HL-60 (cell line): ENCODE measurements at regions not wholly inside any gene's neighbourhood (a gene's known extent, or its start where the extent isn't known, plus 50 kb on each side); places are given as distances from the start of the nearest gene placed in this dataset.
A peak's percentile ranks its signal among the peaks of the same experiment; 100 is the strongest.

Source experiments
- DNase-seq, 2 experiments: peaks; one replicate each; pipeline ENCODE4 v3.0.0-alpha.2; 2010 to 2020; ENCODE audit warnings: low read depth in 1 of 2, low spot score in 1 of 2
- H3K27ac ChIP-seq: fragments of 250-450 bp; sonication (Bioruptor Pico); replicated peaks from 2 replicates; pipeline ENCODE4 v1.5.1; 2020; ENCODE audit warnings: mild to moderate bottlenecking, moderate library complexity
- H3K27me3 ChIP-seq: fragments of 250-450 bp; sonication (Bioruptor Pico); 2 replicates; pipeline ENCODE4 v1.5.1; 2021; ENCODE audit warnings: mild to moderate bottlenecking, moderate library complexity; ENCODE audit not compliant: insufficient read depth, poor library complexity, severe bottlenecking
- H3K4me3 ChIP-seq: replicated peaks from 2 replicates; pipeline ENCODE4 v1.5.1; 2011; ENCODE audit warnings: mild to moderate bottlenecking, control low read depth, low read length; ENCODE audit not compliant: insufficient read depth
- GABPA ChIP-seq: IDR thresholded peaks from 2 replicates; pipeline ENCODE4 v1.6.1; 2012; ENCODE audit warnings: low read depth
- POLR2AphosphoS5 ChIP-seq: IDR thresholded peaks from 2 replicates; pipeline ENCODE4 v1.6.1; 2012; ENCODE audit warnings: low read depth
- SPI1 ChIP-seq: IDR thresholded peaks from 2 replicates; pipeline ENCODE4 v1.6.1; 2012; ENCODE audit warnings: low read depth, mild to moderate bottlenecking, borderline replicate concordance
- TF ChIP-seq, protein P1 (sequence below): IDR thresholded peaks from one replicate; pipeline ENCODE4 v1.5.1; 2011; ENCODE audit warnings: low read length, control low read depth, inconsistent platforms; ENCODE audit not compliant: insufficient read depth
- TF ChIP-seq, protein P2 (sequence below): IDR thresholded peaks from 2 replicates; pipeline ENCODE4 v1.6.1; 2012; ENCODE audit warnings: low read depth; ENCODE audit not compliant: insufficient replicate concordance

DNA sequence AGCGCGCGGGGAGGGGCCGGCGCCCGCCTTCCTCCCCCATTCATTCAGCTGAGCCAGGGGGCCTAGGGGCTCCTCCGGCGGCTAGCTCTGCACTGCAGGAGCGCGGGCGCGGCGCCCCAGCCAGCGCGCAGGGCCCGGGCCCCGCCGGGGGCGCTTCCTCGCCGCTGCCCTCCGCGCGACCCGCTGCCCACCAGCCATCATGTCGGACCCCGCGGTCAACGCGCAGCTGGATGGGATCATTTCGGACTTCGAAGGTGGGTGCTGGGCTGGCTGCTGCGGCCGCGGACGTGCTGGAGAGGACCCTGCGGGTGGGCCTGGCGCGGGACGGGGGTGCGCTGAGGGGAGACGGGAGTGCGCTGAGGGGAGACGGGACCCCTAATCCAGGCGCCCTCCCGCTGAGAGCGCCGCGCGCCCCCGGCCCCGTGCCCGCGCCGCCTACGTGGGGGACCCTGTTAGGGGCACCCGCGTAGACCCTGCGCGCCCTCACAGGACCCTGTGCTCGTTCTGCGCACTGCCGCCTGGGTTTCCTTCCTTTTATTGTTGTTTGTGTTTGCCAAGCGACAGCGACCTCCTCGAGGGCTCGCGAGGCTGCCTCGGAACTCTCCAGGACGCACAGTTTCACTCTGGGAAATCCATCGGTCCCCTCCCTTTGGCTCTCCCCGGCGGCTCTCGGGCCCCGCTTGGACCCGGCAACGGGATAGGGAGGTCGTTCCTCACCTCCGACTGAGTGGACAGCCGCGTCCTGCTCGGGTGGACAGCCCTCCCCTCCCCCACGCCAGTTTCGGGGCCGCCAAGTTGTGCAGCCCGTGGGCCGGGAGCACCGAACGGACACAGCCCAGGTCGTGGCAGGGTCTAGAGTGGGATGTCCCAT lies 232.8 kb downstream of the SEC14L1 start:
- Histone ChIP-seq H3K27ac (no peak overlapping the region), H3K27me3 (no peaks in the 10 kb centered on the region), H3K4me3 (peak overlapping the region; percentile 32; the same call in 1 of the 2 replicates)
- DNase-seq, result no peak
- TF ChIP-seq, protein P1, sequence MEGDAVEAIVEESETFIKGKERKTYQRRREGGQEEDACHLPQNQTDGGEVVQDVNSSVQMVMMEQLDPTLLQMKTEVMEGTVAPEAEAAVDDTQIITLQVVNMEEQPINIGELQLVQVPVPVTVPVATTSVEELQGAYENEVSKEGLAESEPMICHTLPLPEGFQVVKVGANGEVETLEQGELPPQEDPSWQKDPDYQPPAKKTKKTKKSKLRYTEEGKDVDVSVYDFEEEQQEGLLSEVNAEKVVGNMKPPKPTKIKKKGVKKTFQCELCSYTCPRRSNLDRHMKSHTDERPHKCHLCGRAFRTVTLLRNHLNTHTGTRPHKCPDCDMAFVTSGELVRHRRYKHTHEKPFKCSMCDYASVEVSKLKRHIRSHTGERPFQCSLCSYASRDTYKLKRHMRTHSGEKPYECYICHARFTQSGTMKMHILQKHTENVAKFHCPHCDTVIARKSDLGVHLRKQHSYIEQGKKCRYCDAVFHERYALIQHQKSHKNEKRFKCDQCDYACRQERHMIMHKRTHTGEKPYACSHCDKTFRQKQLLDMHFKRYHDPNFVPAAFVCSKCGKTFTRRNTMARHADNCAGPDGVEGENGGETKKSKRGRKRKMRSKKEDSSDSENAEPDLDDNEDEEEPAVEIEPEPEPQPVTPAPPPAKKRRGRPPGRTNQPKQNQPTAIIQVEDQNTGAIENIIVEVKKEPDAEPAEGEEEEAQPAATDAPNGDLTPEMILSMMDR, result no peak
- TF ChIP-seq, protein P2, sequence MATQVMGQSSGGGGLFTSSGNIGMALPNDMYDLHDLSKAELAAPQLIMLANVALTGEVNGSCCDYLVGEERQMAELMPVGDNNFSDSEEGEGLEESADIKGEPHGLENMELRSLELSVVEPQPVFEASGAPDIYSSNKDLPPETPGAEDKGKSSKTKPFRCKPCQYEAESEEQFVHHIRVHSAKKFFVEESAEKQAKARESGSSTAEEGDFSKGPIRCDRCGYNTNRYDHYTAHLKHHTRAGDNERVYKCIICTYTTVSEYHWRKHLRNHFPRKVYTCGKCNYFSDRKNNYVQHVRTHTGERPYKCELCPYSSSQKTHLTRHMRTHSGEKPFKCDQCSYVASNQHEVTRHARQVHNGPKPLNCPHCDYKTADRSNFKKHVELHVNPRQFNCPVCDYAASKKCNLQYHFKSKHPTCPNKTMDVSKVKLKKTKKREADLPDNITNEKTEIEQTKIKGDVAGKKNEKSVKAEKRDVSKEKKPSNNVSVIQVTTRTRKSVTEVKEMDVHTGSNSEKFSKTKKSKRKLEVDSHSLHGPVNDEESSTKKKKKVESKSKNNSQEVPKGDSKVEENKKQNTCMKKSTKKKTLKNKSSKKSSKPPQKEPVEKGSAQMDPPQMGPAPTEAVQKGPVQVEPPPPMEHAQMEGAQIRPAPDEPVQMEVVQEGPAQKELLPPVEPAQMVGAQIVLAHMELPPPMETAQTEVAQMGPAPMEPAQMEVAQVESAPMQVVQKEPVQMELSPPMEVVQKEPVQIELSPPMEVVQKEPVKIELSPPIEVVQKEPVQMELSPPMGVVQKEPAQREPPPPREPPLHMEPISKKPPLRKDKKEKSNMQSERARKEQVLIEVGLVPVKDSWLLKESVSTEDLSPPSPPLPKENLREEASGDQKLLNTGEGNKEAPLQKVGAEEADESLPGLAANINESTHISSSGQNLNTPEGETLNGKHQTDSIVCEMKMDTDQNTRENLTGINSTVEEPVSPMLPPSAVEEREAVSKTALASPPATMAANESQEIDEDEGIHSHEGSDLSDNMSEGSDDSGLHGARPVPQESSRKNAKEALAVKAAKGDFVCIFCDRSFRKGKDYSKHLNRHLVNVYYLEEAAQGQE, result no peak
- no peak for TF ChIP-seq GABPA
- TF ChIP-seq POLR2AphosphoS5, result no peak
- TF ChIP-seq SPI1, result no peak

DNA sequence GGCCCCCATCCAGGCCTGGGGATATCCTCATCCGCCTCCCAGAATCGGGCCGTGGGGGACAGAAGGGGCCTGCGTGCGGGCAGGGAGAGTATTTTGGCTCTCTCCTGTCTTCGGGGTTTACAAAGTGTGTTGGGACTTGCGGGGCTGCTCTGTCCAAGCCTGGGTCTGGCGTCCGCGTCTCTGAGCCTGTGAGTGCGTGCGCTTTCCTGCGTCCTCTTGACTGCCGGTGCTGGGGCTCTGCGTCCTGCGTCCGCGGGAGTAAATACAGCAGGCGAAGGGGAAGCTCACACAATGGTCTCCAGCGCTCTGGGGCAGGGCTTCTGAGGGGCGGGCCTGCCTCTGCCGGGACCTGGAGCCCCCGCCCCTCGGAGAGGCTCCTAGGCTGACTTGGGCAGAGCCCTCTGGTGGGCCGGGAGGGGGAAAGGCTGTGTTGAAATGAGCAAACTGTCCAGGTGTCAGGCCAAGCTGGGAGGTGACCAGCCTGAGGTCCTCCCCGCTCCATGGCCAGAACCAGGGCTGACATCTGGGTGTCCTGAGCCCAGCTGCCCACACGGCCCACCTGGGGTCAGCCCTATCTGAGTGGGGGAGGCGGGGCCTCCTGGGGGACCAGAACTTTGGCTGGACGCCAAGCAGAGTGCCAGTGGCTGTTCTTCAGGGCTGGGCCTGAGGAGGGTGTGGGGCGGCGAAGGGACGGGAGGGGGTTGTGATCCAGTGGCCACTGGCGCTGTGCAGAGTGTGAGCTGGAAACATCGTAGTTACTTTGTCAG lies 233.6 kb downstream of the SEC14L1 start:
- H3K27me3 ChIP-seq, result no peaks in the 10 kb centered on the region
- H3K27ac ChIP-seq, result no peak overlapping the region
- H3K4me3 ChIP-seq, result no peak overlapping the region
- TF ChIP-seq POLR2AphosphoS5, result no peak
- TF ChIP-seq GABPA, result no peak
- TF ChIP-seq, protein P1, result no peak
- TF ChIP-seq, protein P2, result no peak
- no peak for TF ChIP-seq SPI1
- DNase-seq, result no peak

DNA sequence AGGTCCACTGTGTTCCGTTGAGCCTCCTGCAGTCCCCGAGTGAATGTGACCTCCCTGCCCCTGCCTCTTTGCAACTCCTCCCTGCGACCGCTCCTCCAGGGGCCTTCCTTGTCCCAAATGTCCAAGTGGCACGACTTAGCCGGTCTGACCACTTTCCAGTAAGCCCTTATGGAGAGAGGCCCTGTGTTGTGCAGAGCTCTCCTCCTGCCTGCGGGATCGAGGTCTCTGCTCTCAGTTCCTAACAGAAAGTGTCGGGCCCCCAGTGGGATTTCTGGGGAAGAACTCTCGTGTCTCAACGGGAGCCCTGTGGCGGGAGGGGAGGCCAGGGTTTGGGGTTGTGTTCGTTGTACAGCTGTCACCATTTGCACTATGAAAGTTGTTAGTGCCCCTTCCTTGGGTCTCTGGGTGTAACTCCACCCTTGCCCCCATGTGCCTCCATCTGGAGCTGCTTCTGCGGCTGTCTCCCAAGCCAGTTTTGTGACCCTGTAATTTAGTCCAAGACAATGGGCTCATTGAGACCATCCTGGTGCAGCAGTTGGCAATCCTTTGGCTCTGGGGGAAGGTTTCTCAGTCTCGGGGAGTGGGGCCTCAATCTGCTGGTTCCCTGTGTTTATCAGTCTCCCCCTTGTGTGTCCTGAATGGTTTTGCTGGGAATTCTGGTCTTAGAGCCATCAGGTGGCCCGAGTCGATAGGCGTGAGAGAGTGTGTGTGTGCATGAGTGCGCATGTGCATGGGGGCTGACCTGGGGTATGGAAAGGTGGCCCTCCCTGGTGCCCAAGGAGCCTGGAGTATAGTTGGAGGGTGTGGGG lies 234.5 kb downstream of the SEC14L1 start:
- no peak for DNase-seq
- TF ChIP-seq SPI1 (no peak), POLR2AphosphoS5 (no peak), GABPA (no peak)
- TF ChIP-seq, protein P2, result no peak
- TF ChIP-seq, protein P1, result no peak
- no peaks in the 10 kb centered on the region for H3K27me3 ChIP-seq
- no peak overlapping the region for H3K4me3 ChIP-seq
- H3K27ac ChIP-seq, result no peak overlapping the region
